ENCODE measurements at regions not wholly inside any gene's neighbourhood (a gene's known extent, or its start where the extent isn't known, plus 50 kb on each side); places are given as distances from the start of the nearest gene placed in this dataset.

DNA sequence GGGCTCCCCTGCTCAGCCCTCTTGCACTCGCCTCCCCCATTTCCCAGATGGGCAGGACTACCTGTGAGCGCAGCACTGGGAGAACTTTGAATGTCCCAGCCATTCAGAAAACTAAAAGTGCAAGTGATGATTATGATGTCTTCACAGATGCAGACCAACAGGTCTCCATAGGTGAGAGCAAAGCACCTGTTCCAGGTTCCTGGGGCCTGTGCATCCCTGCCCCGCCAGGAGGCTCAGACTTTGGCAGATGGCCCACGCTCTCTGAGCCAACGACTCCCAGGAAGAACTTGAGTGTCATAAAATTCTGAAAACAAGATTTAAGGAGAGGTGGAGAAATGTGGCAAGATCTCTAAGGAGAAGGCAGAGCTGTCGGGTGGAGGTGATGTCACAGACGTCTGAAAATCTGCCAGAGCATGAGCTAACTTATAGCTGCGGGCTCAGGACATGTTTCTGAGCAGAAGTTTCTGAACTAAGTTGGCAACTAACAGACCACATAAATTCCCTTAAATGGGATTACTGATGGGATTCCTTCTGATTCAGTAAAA lies 110.8 kb upstream of the IGF1R start:
- TF ChIP-seq, protein P1, sequence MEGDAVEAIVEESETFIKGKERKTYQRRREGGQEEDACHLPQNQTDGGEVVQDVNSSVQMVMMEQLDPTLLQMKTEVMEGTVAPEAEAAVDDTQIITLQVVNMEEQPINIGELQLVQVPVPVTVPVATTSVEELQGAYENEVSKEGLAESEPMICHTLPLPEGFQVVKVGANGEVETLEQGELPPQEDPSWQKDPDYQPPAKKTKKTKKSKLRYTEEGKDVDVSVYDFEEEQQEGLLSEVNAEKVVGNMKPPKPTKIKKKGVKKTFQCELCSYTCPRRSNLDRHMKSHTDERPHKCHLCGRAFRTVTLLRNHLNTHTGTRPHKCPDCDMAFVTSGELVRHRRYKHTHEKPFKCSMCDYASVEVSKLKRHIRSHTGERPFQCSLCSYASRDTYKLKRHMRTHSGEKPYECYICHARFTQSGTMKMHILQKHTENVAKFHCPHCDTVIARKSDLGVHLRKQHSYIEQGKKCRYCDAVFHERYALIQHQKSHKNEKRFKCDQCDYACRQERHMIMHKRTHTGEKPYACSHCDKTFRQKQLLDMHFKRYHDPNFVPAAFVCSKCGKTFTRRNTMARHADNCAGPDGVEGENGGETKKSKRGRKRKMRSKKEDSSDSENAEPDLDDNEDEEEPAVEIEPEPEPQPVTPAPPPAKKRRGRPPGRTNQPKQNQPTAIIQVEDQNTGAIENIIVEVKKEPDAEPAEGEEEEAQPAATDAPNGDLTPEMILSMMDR (IDR thresholded peaks at IDR 0.05), result no peak
- no peak for TF ChIP-seq POLR2A (IDR thresholded peaks at IDR 0.05)
